Retinal pigment epithelial cell (primary cell): ENCODE measurements at regions not wholly inside any gene's neighbourhood (a gene's known extent, or its start where the extent isn't known, plus 50 kb on each side); places are given as distances from the start of the nearest gene placed in this dataset.

Experiments used
- DNase-seq: peaks from one replicate; pipeline ENCODE4 v3.0.0-alpha.2; 2010; ENCODE audit warnings: low read depth
- H3K4me3 ChIP-seq: 2 replicates; pipeline ENCODE4 v1.5.1; 2011; ENCODE audit warnings: mild to moderate bottlenecking, low read length, control low read depth, moderate library complexity
- TF ChIP-seq, protein P1 (sequence below): conservative IDR thresholded peaks from 2 replicates; pipeline ENCODE4 v1.5.1; 2011; ENCODE audit warnings: low read depth, low read length, control low read depth, inconsistent platforms

DNA sequence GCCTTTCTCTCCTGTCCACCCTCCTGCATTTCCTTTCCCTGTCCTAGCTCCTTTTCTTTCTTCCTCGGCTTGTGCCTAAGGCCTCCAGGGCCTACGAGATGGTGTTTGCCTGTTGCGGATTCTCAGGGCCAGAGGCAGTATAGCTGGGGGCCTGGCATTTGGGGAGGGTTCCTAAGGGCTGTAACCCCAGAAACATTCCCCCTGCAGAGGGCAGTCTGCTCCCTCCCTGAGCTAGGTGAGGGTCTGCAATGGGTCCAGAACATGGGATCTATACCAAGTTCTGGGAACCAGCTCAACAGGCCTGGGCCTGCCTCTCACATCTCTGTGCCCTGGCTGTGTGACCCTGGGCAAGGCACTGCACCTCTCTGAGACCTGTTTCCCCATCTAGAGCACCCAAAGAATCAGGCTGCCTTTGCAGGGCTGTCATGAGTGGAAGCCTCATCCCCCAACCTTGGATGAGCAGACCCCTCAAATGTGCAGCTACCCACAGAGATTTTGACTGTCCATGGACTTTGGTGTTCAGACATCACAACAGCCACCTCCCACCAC is 97.5 kb downstream of the GLI2 start:
- no peak for DNase-seq
- TF ChIP-seq, protein P1, sequence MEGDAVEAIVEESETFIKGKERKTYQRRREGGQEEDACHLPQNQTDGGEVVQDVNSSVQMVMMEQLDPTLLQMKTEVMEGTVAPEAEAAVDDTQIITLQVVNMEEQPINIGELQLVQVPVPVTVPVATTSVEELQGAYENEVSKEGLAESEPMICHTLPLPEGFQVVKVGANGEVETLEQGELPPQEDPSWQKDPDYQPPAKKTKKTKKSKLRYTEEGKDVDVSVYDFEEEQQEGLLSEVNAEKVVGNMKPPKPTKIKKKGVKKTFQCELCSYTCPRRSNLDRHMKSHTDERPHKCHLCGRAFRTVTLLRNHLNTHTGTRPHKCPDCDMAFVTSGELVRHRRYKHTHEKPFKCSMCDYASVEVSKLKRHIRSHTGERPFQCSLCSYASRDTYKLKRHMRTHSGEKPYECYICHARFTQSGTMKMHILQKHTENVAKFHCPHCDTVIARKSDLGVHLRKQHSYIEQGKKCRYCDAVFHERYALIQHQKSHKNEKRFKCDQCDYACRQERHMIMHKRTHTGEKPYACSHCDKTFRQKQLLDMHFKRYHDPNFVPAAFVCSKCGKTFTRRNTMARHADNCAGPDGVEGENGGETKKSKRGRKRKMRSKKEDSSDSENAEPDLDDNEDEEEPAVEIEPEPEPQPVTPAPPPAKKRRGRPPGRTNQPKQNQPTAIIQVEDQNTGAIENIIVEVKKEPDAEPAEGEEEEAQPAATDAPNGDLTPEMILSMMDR, result peak; percentile 7
- no peak overlapping the region for H3K4me3 ChIP-seq

DNA sequence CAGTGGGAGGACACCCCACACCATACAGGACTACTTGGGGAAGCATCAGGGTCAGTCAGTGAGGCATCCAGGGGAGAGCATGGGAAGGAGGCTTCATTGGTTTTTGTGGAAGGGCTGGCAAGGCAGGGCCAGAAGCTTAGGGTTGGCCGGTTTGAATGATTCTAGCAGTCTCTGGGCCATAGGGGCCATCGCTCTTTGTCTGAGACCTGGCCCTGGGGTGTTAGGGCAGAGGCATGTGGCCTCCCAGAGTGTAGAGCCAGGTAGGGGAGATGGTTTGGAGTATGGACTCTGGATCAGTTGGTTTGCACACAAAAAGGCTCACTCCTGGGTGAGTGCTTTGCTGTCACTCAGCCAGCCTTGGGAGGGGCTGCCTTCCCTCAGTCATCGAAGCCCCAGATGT is 98.5 kb downstream of the GLI2 start:
- DNase-seq, result no peak
- TF ChIP-seq, protein P1, result no peak
- H3K4me3 ChIP-seq, result no peak overlapping the region

DNA sequence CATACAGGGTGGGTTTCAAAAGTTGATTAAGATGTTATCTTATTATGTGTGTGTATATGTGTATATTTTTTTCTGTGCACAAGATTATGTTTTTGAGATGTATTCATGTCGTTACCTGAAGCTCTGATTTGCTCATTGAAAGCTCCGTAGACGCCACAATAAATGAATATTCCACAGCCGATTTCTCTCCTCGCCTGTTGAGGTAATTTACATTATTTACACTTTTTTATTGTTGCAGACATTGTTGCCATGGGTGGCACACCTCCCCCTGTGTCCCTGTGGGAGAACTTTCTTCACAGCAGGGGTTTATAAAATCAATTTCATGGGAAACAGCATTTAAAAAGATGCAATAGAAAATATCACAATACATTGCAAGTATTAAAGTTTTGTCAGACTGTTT is 100.6 kb downstream of the GLI2 start:
- DNase-seq, result no peak
- TF ChIP-seq, protein P1, result no peak
- H3K4me3 ChIP-seq, result no peak overlapping the region

DNA sequence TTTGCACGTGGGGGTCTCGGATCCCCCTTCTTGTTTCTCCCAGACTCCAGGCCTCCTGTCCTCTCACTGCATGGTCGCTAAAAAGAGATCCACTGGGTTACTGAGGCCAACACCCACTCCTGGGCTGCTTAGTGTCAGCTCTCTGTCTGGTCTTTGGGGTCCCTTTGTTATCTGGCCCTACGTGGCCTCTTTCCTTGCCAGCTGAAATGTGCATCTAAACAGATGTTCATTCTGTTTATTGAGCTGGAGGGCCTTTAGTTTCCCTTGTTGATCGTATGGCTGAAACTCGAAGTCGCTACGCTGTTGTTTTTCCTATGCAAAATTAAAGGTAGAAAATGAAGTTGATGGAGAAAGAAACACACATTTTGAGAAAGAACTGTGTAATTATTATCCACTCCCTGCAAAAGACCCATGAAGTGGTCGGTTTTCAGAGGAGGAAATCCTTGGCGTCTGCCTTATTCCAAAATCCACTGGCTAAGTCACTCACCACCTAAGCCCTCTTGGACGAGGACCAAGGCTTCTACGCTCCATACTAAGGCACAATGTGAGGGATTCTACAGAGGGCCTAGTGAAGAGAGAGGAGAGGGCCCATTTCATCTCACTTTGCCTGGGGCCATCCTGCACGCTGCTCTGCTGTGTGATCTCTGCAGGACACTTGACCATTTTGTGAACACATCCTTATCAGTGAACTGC is 105.3 kb downstream of the GLI2 start:
- H3K4me3 ChIP-seq, result no peak overlapping the region
- TF ChIP-seq, protein P1, result no peak
- DNase-seq, result no peak

DNA sequence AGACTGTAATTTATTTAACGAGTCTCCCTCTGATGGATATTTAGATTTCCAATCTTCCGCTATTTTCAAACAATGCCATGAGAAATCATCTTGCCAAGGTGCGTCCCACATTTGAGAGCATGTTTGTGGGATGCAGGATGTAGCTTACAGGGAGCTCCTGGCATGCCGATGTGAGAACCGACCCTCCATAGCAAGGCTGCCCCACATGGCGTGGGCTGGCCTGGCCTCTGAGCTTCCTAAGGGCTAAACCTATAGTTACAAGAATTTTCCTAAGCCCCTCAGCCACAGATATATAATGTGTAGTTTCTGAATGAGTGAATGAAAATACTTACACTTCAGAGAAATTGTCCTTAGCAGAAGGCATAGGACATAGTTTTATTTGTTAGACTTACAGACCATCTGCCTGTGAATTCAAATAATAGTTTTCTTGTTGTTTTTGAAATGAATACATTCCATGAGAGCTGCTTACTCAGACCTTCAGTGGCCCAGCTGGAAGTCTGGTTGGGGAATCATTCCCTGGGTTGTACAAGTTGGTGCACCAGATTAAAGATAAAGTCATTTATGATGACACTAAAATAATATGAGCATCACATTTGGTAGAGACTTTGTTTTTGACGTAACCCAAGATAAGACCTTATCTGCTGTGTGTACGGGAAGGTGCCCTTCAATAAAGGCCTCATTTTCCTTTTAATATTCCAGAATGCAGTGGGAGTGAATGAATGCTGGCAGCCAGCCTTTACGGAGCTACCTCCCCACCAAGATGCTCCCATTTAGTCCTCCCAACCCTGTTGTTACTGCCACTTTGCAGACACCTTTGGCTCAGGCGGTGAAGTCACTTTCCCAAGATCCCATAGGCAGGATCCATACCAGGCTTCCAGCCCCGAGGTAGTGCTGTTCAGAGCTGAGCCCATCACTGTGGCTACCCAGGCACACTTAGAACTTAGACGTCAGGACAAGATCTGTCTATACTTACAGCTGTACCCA is 107.1 kb downstream of the GLI2 start:
- no peak overlapping the region for H3K4me3 ChIP-seq
- DNase-seq, result no peak
- TF ChIP-seq, protein P1, result no peak

DNA sequence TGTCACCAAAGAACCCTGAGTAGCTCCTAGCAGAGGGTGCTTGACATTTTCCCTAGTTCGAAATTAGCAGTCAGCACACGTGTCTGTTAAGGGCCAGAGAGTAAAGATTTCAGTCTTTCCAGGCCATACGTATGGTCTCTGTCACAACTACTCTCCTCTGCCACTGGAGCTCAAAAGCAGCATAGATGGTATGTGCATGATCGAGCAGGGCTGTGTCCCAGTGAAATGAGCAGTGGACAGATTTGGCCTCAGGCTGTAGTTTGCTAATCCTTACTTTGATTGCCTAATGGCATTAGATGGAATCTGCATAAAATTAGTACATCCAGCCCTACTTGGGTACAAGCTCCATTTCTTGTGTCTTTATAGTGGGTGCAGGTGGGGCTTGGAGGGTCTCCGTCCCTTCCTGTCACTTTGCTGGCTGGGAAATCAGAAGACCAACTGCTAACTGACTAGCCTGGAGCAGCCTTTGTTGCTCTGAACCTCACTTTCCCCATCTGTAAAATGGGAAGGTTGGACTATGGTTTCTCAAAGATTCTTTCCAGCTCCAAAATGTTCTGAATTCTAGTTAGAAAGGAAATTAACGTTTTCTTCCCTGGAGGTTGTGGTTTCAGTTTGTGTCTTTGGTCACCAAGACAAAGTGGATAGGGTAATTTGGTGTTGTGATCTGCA is 108.5 kb downstream of the GLI2 start:
- H3K4me3 ChIP-seq, result no peak overlapping the region
- TF ChIP-seq, protein P1, result no peak
- no peak for DNase-seq
